ENCODE measurements at regions not wholly inside any gene's neighbourhood (a gene's known extent, or its start where the extent isn't known, plus 50 kb on each side); places are given as distances from the start of the nearest gene placed in this dataset.

- DNase-seq, result no peak
Observed at GRCh38 chr2:54392555-54393324, 63.4 kb upstream of the SPTBN1 start.

DNA sequence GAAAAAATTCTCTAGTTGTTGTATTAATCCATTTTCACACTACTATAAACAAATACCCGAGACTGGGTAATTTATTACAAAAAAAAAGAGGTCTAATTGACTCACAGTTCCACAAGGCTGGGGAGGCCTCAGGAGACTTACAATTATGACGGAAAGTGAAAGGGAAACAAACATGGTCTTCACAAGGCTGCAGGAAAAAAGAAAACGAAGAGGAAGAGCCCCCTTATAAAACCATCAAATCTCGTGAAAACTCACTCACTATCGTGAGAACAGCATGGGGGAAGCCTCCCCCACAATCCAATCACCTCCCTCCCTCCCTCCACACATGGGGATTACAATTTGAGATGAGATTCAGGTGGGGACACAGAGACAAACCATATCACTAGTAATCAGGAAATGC, 61.7 kb upstream of the SPTBN1 start:
- no peak for DNase-seq

GRCh38 chr2:54396107-54396506, 60.0 kb upstream of the SPTBN1 start:
- no peak for DNase-seq

DNA sequence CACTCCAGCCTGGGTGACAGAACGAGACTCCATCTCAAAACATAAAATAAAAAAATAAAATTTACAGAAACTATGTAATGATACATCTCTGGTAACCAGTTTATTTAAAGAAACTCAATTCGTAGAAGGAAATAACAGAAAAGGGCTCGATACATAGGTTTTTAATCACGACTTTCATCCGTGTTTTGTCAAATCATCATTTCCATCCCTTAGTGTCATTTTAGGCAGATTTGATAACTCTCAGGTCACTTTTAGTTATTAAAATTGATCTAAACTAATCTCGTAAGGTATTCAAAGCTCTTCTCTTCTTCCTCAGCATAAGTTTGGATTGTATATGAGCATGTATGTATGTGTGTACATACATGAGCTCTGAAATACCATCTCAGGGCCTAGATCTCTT, 59.3 kb upstream of the SPTBN1 start:
- DNase-seq, result no peak

GRCh38 chr2:54397426-54397825, 58.7 kb upstream of the SPTBN1 start:
- DNase-seq, result no peak

DNA sequence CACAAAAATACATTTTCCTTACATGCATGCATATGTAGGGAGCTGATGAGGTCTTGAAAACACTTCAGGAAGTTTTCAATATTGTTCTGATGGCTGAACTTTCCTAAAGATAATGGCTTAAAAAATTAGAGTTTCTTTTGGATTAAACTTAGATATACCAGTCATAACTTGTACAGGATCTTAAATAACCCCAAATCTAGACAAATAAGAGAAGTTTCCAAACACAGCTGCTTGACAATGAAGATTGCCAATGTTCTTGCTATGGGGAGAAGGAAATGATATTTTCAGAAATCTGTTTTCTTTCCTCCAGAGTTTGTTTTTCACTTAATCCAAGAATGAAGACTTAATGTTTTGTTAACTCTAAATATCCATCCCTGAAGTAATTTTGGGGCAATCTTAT, 54.6 kb upstream of the SPTBN1 start:
- DNase-seq, result no peak

DNA sequence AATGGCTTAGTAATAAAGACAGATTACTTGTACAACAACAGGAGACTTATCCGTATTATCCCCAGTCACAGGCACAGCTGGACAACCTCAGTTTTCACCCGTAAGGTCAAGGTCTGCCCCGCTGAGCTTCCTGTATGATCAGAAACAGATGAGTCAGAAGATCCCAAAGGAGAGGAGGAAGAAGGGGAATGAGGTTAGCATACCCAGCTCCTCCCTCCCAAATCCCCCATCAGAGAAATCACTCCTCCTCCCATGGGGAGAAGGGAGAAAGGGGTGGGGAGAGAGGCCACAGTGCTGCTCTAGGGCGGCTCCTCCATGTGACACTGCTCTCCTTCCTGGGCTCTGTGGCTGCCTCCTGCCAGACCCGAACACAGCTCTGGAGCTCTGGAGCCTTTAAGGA, 53.8 kb upstream of the SPTBN1 start:
- DNase-seq, result no peak

DNA sequence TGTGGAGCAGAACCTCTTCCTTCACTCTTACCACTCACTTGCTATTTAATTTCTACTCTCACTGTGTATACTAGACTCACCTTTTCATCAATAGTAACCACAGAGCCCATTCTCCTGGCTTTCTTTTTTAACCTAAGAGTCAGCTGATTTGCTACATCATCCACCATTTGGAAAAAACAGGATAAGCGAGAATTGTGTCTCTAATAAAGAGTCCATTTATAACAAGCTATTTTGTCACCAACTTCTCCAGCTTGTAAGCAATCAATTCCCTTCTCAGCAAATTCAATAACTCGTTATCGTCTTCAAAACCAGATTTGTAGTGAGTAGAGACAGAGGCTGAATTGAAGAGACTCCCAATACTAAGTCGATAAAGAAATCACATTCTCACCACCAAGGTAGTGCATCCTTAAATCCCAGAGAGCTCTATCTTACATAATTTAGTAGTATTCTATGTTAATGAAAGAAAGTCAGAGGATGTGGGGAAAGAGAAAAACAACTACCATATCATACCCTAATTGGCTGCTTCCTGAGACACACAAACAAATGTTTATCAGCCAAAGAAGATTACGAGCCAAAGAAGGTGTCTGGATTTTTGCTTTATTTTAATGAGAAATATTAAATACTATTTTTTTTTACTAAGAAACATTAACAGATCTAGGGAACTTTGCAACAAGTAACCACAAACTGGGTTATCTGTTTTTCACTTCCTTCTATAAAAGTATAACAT, 52.5 kb upstream of the SPTBN1 start:
- no peak for DNase-seq

GRCh38 chr2:54404270-54404669, 51.9 kb upstream of the SPTBN1 start:
- no peak for DNase-seq

GRCh38 chr2:54406031-54406430, 50.1 kb upstream of the SPTBN1 start:
- DNase-seq, result no peak

Measured in NCI-H1105 treated with DMSO at 0.1 percent for 48 hours (cell line).